CD14-positive monocyte (primary cell): ENCODE measurements at regions not wholly inside any gene's neighbourhood (a gene's known extent, or its start where the extent isn't known, plus 50 kb on each side); places are given as distances from the start of the nearest gene placed in this dataset.

ENCODE experiments used
- DNase-seq, 3 donors: peaks; one replicate each; pipeline ENCODE4 v3.0.0-alpha.2; 2011 to 2022
- H2AFZ ChIP-seq: 2 replicates; pipeline ENCODE4 v1.6.0; 2012; ENCODE audit warnings: mild to moderate bottlenecking, low read depth, low read length, inconsistent platforms; ENCODE audit not compliant: insufficient read depth, poor library complexity, severe bottlenecking
- H3K27ac ChIP-seq, 2 donors: 1 replicate in 1 of 2; 2 replicates in 1 of 2; pipeline ENCODE4 v1.5.1; 2012 to 2013; ENCODE audit warnings: low read length in 2 of 2, control low read depth in 1 of 2, inconsistent platforms in 1 of 2, low read depth in 1 of 2, mild to moderate bottlenecking in 1 of 2
- H3K27me3 ChIP-seq, 2 donors: one replicate each; pipeline versions ENCODE4 v1.6.0 to v1.6.1; 2011 to 2013; ENCODE audit warnings: low read length in 2 of 2; ENCODE audit not compliant: control insufficient read depth in 2 of 2, insufficient read depth in 2 of 2
- H3K36me3 ChIP-seq, 2 donors: replicated peaks in 1 of 2; 1 replicate in 1 of 2; 2 replicates in 1 of 2; pipeline versions ENCODE4 v1.5.1 to v1.6.1; 2012 to 2013; ENCODE audit warnings: low read length in 2 of 2, control low read depth in 1 of 2, inconsistent platforms in 1 of 2, mild to moderate bottlenecking in 1 of 2; ENCODE audit not compliant: insufficient read depth in 2 of 2, control insufficient read depth in 1 of 2
- H3K4me1 ChIP-seq, 2 donors: 1 replicate in 1 of 2; 2 replicates in 1 of 2; pipeline versions ENCODE4 v1.5.1 to v1.6.1; 2012 to 2013; ENCODE audit warnings: low read length in 2 of 2, control low read depth in 1 of 2, inconsistent platforms in 1 of 2, mild to moderate bottlenecking in 1 of 2, moderate library complexity in 1 of 2; ENCODE audit not compliant: insufficient read depth in 2 of 2, control insufficient read depth in 1 of 2
- H3K4me2 ChIP-seq: replicated peaks from 2 replicates; pipeline ENCODE3; 2012; ENCODE audit warnings: low read length, moderate library complexity, mild to moderate bottlenecking; ENCODE audit not compliant: poor library complexity, severe bottlenecking; ENCODE audit errors: extremely low read depth
- H3K4me3 ChIP-seq, 3 experiments: fragments of 200-600 bp in 1 of 3; sonication (generic) in 1 of 3; replicated peaks in 1 of 3; 1 replicate in 2 of 3; 2 replicates in 1 of 3; pipeline ENCODE4 v1.5.1; 2011 to 2013; ENCODE audit warnings: low read length in 3 of 3, mild to moderate bottlenecking in 3 of 3, control low read depth in 2 of 3, low read depth in 2 of 3, inconsistent platforms in 1 of 3, moderate library complexity in 1 of 3
- H3K79me2 ChIP-seq: 2 replicates; pipeline ENCODE4 v1.6.0; 2012; ENCODE audit warnings: mild to moderate bottlenecking, control low read depth, inconsistent platforms, low read length, moderate library complexity; ENCODE audit not compliant: insufficient read depth
- H3K9ac ChIP-seq: 2 replicates; pipeline ENCODE4 v1.6.0; 2017; ENCODE audit warnings: low read length, mild to moderate bottlenecking; ENCODE audit not compliant: insufficient read depth, poor library complexity, severe bottlenecking
- H3K9me3 ChIP-seq, 2 donors: replicated peaks in 1 of 2; 1 replicate in 1 of 2; 2 replicates in 1 of 2; pipeline versions ENCODE4 v1.5.1 to v1.6.1; 2012 to 2013; ENCODE audit warnings: low read length in 2 of 2, control low read depth in 1 of 2; ENCODE audit not compliant: control insufficient read depth in 1 of 2, insufficient read depth in 1 of 2
- H4K20me1 ChIP-seq: 2 replicates; pipeline ENCODE4 v1.6.0; 2012; ENCODE audit warnings: mild to moderate bottlenecking, low read length, control low read depth, moderate library complexity; ENCODE audit not compliant: insufficient read depth
- H3K27ac Mint-ChIP-seq, 7 donors: one replicate each; pipeline ENCODE4 v1.8.0; 2020; ENCODE audit warnings: mild to moderate bottlenecking in 7 of 7, mixed read lengths in 7 of 7, moderate library complexity in 6 of 7, inconsistent platforms in 2 of 7
- H3K27me3 Mint-ChIP-seq, 3 donors: one replicate each; pipeline ENCODE4 v1.8.0; 2021 to 2022; ENCODE audit warnings: low read depth in 3 of 3, mild to moderate bottlenecking in 3 of 3, mixed read lengths in 3 of 3, moderate library complexity in 3 of 3, inconsistent platforms in 1 of 3
- H3K36me3 Mint-ChIP-seq, 2 donors: one replicate each; pipeline ENCODE4 v1.8.0; 2020; ENCODE audit warnings: mixed read lengths in 2 of 2, inconsistent platforms in 1 of 2, mild to moderate bottlenecking in 1 of 2
- H3K4me1 Mint-ChIP-seq: one replicate; pipeline ENCODE4 v1.8.0; 2020; ENCODE audit warnings: mild to moderate bottlenecking, mixed read lengths
- H3K4me3 Mint-ChIP-seq, 2 donors: one replicate each; pipeline ENCODE4 v1.8.0; 2020; ENCODE audit warnings: mild to moderate bottlenecking in 2 of 2, mixed read lengths in 2 of 2, moderate library complexity in 1 of 2
- H3K9me3 Mint-ChIP-seq, 7 donors: one replicate each; pipeline ENCODE4 v1.8.0; 2020 to 2022; ENCODE audit warnings: mixed read lengths in 7 of 7, mild to moderate bottlenecking in 6 of 7, moderate library complexity in 6 of 7, inconsistent platforms in 2 of 7
- CTCF ChIP-seq: fragments of 200-600 bp; IDR thresholded peaks from one replicate; pipeline ENCODE4 v1.8.0; 2022; ENCODE audit warnings: antibody characterized with exemption, mild to moderate bottlenecking
- WGBS: methylation state at CpG from one replicate; pipeline ENCODE4 v1.1.5; 2013; ENCODE audit warnings: missing lambda C conversion rate; ENCODE audit not compliant: insufficient coverage; 5-methylcytosine and 5-hydroxymethylcytosine counted together
- intact Hi-C, 2 donors: fragments of 100-400 bp; cut with micrococcal nuclease; formaldehyde crosslinking; loops; one replicate each; pipeline versions ENCODE4 v1.15.0 to v1.15.1; 2023

GRCh38 chr5:8765886-8766285 is 780.0 kb downstream of the SEMA5A start:
- intact Hi-C loops = no loop called here
- H3K4me3 ChIP-seq = no peak overlapping the region

GRCh38 chr5:8766448-8766847 is 779.4 kb downstream of the SEMA5A start:
- Mint-ChIP-seq H3K9me3 (peaks cover 0 to 2% (median 0%) of the 10 kb centered on the region in 7 donors), H3K27me3 (peaks cover 0 to 2% (median 0%) of the 10 kb centered on the region in 3 donors), H3K4me1 (no peaks in the 10 kb centered on the region), H3K4me3 (no peak overlapping the region), H3K36me3 (no peaks in the 10 kb centered on the region), H3K27ac (no peak overlapping the region)
- Histone ChIP-seq H3K4me1 (no peaks in the 10 kb centered on the region), H3K4me2 (no peak overlapping the region), H3K9ac (no peak overlapping the region), H2AFZ (no peak overlapping the region), H3K9me3 (peaks cover 0 to 2% of the 10 kb centered on the region in 2 donors), H3K4me3 (no peak overlapping the region), H3K27me3 (no peaks in the 10 kb centered on the region), H3K27ac (no peak overlapping the region), H3K36me3 (no peaks in the 10 kb centered on the region), H3K79me2 (no peaks in the 10 kb centered on the region), H4K20me1 (no peaks in the 10 kb centered on the region)
- no peak for TF ChIP-seq CTCF
- DNase-seq = no peak
- intact Hi-C loops = no loop called here
- WGBS = no CpG with 5 or more reads among the region's 1 CpG

More at GRCh38 chr5:8765886-8766285, 780.0 kb downstream of the SEMA5A start:
- H3K4me2 ChIP-seq = no peak overlapping the region
- H3K9ac ChIP-seq = no peak overlapping the region
- TF ChIP-seq CTCF = no peak
- no peaks in the 10 kb centered on the region for H3K79me2 ChIP-seq
- no peak for DNase-seq
- H2AFZ ChIP-seq = no peak overlapping the region
- no peaks in the 10 kb centered on the region for H4K20me1 ChIP-seq
- peaks cover 0 to 2% of the 10 kb centered on the region in 2 donors for H3K9me3 ChIP-seq
- no peak overlapping the region for H3K27ac ChIP-seq
- Mint-ChIP-seq H3K9me3 (peaks cover 0 to 2% (median 0%) of the 10 kb centered on the region in 7 donors), H3K27ac (no peak overlapping the region), H3K4me3 (no peak overlapping the region), H3K4me1 (no peaks in the 10 kb centered on the region), H3K36me3 (no peaks in the 10 kb centered on the region), H3K27me3 (peaks cover 0 to 2% (median 0%) of the 10 kb centered on the region in 3 donors)
- H3K36me3 ChIP-seq = no peaks in the 10 kb centered on the region
- no peaks in the 10 kb centered on the region for H3K4me1 ChIP-seq
- no peaks in the 10 kb centered on the region for H3K27me3 ChIP-seq
- 0% methylated on average over 1 of the region's 3 CpGs for WGBS
